Caco-2 (cell line): ENCODE measurements at regions not wholly inside any gene's neighbourhood (a gene's known extent, or its start where the extent isn't known, plus 50 kb on each side); places are given as distances from the start of the nearest gene placed in this dataset.

Source experiments
- BruUV-seq: library from RNA; stranded (reverse); fragments of 400-500 nt; replicated peaks from 2 replicates; lab custom pipeline; 2021; lab: Mats Ljungman, UMichigan
- CTCF ChIA-PET: fragments of 300-600 bp; sonication (Branson Sonifier 250); formaldehyde crosslinking; loops from one replicate; lab custom pipeline; 2022; ENCODE audit warnings: antibody characterized with exemption; lab: Charles Lee
- POLR2A ChIA-PET: fragments of 300-600 bp; sonication (Branson Sonifier 250); formaldehyde crosslinking; loops from one replicate; lab custom pipeline; 2022; ENCODE audit warnings: antibody characterized with exemption; lab: Charles Lee
- DNase-seq, 2 experiments: peaks; one replicate each; pipeline versions ENCODE4 v3.0.0 to v3.0.0-alpha.2; 2020 to 2022
- H3K27me3 ChIP-seq: replicated peaks from 2 replicates; pipeline ENCODE4 v1.6.0; 2011; ENCODE audit warnings: low read length; ENCODE audit not compliant: control insufficient read depth, insufficient read depth
- H3K36me3 ChIP-seq: 2 replicates; pipeline ENCODE4 v1.5.1; 2011; ENCODE audit warnings: low read length; ENCODE audit not compliant: control insufficient read depth, insufficient read depth
- H3K4me1 ChIP-seq: fragments of 250-450 bp; sonication (Bioruptor Pico); 2 replicates; pipeline ENCODE4 v1.5.1; 2020; ENCODE audit warnings: mild to moderate bottlenecking
- H3K4me3 ChIP-seq: 2 replicates; pipeline ENCODE4 v1.5.1; 2011; ENCODE audit warnings: low read depth, mild to moderate bottlenecking, control low read depth, low read length
- H3K9me3 ChIP-seq: fragments of 250-450 bp; sonication (Bioruptor Pico); 2 replicates; pipeline ENCODE4 v1.5.1; 2020; ENCODE audit warnings: mild to moderate bottlenecking, moderate library complexity
- H3K27ac Mint-ChIP-seq: one replicate; pipeline ENCODE4 v1.8.0; 2022; ENCODE audit warnings: mixed read lengths; ENCODE audit not compliant: unreplicated experiment
- H3K27me3 Mint-ChIP-seq: one replicate; pipeline ENCODE4 v1.8.0; 2022; ENCODE audit warnings: mixed read lengths; ENCODE audit not compliant: insufficient read depth, unreplicated experiment
- H3K36me3 Mint-ChIP-seq: one replicate; pipeline ENCODE4 v1.8.0; 2022; ENCODE audit warnings: mild to moderate bottlenecking, mixed read lengths; ENCODE audit not compliant: insufficient read depth, unreplicated experiment
- H3K4me1 Mint-ChIP-seq: one replicate; pipeline ENCODE4 v1.8.0; 2022; ENCODE audit warnings: low read depth, mixed read lengths; ENCODE audit not compliant: unreplicated experiment
- H3K4me3 Mint-ChIP-seq: one replicate; pipeline ENCODE4 v1.8.0; 2022; ENCODE audit warnings: mild to moderate bottlenecking, moderate library complexity, mixed read lengths; ENCODE audit not compliant: unreplicated experiment
- H3K9me3 Mint-ChIP-seq: one replicate; pipeline ENCODE4 v1.8.0; 2022; ENCODE audit warnings: mixed read lengths; ENCODE audit not compliant: unreplicated experiment
- intact Hi-C: fragments of 100-400 bp; cut with micrococcal nuclease; formaldehyde crosslinking; loops from one replicate; pipeline ENCODE4 v1.10.0; 2022; ENCODE audit not compliant: unreplicated experiment
- TF ChIP-seq, protein P1 (sequence below), 2 experiments: fragments of 200-600 bp in 1 of 2; IDR thresholded peaks; 1 replicate in 1 of 2; 2 replicates in 1 of 2; pipeline versions ENCODE4 v1.5.1 to v1.8.0; 2011 to 2022; ENCODE audit warnings: antibody characterized with exemption in 1 of 2, control low read depth in 1 of 2, inconsistent platforms in 1 of 2, low read depth in 1 of 2, low read length in 1 of 2, mild to moderate bottlenecking in 1 of 2, moderate library complexity in 1 of 2; ENCODE audit not compliant: insufficient read depth in 1 of 2, severe bottlenecking in 1 of 2, unreplicated experiment in 1 of 2

DNA sequence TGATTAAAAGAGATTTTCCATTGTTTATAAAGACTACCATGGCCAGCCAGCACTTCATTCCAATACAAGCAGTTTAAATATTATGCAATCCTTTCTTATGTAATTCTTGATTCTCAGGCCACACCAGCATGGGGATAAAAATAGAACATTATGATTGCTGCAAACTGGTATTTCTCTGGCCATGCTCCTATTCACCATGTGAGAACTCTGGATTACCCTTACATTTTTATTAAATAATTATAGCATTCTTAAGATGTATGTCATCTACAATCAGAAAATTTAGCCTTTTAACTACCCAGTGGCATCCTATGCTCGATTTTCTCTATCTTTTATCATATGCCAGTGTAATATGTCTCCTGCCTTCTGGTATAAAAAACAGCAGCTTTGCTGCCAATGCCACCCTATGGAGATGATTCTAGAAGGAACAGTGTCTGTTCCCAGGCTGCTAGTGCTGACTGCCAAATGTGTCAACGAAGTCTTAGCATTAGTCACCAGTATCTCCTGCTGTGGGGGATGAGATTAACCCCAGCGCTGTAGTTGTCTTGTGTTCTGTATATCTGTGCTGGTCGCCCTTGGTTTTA is 501.4 kb downstream of the BCKDHB start:
- intact Hi-C loops: loop anchor here (5.0 kb wide), 1 partner anchor 1144 kb away; the partner anchor contains the start of gene TENT5A
- H3K27ac Mint-ChIP-seq: no peak overlapping the region

DNA sequence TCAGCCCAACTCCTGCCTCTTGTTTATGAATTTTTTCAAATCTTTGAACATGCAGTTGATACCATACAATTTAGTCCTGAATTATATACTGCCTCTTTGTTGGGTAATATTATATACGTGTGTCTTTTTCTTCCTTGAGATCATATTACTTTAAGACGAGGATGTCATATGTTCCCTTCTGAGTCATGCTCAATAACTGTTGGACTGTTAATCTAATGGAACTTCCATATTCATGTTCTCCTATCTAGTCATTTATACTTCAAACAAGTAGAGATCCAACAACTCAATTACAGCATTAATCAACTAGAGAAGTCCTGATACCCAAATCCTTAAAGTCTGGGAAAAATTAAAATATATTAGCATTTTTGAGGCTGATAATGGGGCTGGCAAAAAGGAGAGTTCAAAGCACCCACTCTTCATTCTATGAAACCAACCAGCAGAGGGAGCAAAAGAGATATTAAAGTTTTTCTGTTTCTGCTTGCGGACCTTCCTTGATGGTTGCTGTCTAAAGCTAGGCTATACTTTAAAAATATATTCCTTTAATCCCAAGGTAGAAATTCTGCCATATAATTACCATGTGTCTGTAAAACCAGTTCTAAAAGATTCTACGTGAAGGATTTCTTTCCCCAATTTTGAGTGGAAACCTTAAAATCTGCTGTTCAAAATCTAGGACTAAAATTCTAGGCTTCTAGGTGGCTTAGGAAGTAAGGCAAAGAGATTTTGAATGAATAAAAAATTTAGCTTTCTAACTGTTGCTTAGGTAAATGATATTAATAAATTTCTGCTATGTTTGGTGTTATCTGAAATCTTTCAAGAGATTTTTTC is 498.9 kb downstream of the BCKDHB start:
- Mint-ChIP-seq H3K4me3 (no peak overlapping the region), H3K27me3 (peaks cover 13% of the 10 kb centered on the region), H3K9me3 (no peaks in the 10 kb centered on the region), H3K4me1 (no peaks in the 10 kb centered on the region), H3K27ac (no peak overlapping the region), H3K36me3 (no peaks in the 10 kb centered on the region)
- ChIA-PET CTCF (interaction anchor here (0.8 kb wide), 1 partner anchor 391 kb away, joined by 4 read pairs; no protein-coding TSS in a partner anchor), POLR2A (no interaction called here)
- peak in 1 of 2 experiments; percentile 39 for DNase-seq
- Histone ChIP-seq H3K9me3 (no peaks in the 10 kb centered on the region), H3K4me1 (no peaks in the 10 kb centered on the region), H3K36me3 (no peaks in the 10 kb centered on the region), H3K27me3 (no peaks in the 10 kb centered on the region), H3K4me3 (no peak overlapping the region)
- no TSS peak for BruUV-seq
- TF ChIP-seq, protein P1, sequence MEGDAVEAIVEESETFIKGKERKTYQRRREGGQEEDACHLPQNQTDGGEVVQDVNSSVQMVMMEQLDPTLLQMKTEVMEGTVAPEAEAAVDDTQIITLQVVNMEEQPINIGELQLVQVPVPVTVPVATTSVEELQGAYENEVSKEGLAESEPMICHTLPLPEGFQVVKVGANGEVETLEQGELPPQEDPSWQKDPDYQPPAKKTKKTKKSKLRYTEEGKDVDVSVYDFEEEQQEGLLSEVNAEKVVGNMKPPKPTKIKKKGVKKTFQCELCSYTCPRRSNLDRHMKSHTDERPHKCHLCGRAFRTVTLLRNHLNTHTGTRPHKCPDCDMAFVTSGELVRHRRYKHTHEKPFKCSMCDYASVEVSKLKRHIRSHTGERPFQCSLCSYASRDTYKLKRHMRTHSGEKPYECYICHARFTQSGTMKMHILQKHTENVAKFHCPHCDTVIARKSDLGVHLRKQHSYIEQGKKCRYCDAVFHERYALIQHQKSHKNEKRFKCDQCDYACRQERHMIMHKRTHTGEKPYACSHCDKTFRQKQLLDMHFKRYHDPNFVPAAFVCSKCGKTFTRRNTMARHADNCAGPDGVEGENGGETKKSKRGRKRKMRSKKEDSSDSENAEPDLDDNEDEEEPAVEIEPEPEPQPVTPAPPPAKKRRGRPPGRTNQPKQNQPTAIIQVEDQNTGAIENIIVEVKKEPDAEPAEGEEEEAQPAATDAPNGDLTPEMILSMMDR (IDR thresholded peaks at IDR 0.05; ENCODE audit: insufficient read depth in 1 of 2, low read depth in 1 of 2, low read length in 1 of 2, severe bottlenecking in 1 of 2, unreplicated experiment in 1 of 2): peak; percentile 59 to 64
- intact Hi-C loops: loop anchor here (1.0 to 5.0 kb wide), 4 partner anchors 267 to 1147 kb away; partner anchors contain the start of gene TENT5A

More for the DNA sequence above, 501.4 kb downstream of the BCKDHB start:
- Mint-ChIP-seq H3K27me3 (peaks cover 10% of the 10 kb centered on the region), H3K9me3 (peaks cover under 1% of the 10 kb centered on the region), H3K4me1 (no peaks in the 10 kb centered on the region), H3K4me3 (no peak overlapping the region), H3K36me3 (no peaks in the 10 kb centered on the region)
- no peaks in the 10 kb centered on the region for H3K27me3 ChIP-seq
- no peaks in the 10 kb centered on the region for H3K9me3 ChIP-seq
- H3K4me3 ChIP-seq: no peak overlapping the region
- no peaks in the 10 kb centered on the region for H3K36me3 ChIP-seq
- POLR2A ChIA-PET: no interaction called here
- TF ChIP-seq, protein P1 (IDR thresholded peaks at IDR 0.05; ENCODE audit: insufficient read depth in 1 of 2, low read depth in 1 of 2, low read length in 1 of 2, severe bottlenecking in 1 of 2, unreplicated experiment in 1 of 2): no peak
- CTCF ChIA-PET: no interaction called here
- no peak for DNase-seq
- H3K4me1 ChIP-seq: no peaks in the 10 kb centered on the region
- BruUV-seq: no TSS peak

DNA sequence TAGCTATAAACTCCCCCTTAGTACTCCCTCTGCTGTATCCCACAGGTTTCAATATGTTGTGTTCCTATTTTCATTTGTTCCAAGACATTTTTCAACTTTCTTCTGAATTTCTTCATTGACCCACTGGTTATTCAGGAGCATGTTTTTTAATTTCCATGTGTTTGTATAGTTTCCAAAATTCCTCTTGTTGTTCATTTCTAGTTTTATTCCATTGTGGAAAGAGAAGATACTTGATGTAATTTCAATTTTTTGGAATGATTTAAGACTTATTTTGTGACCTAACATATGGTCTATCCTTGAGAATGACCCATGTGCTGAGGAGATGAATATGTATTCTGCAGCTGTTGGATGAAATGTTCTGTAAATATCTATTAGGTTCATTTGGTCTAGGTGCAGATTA is 497.2 kb downstream of the BCKDHB start:
- no peaks in the 10 kb centered on the region for H3K9me3 ChIP-seq
- H3K4me1 Mint-ChIP-seq: no peaks in the 10 kb centered on the region
- POLR2A ChIA-PET: no interaction called here
- H3K36me3 ChIP-seq: no peaks in the 10 kb centered on the region
- H3K27me3 Mint-ChIP-seq: peaks cover 13% of the 10 kb centered on the region
- H3K4me1 ChIP-seq: no peaks in the 10 kb centered on the region
- H3K36me3 Mint-ChIP-seq: no peaks in the 10 kb centered on the region
- intact Hi-C loops: loop anchor here (2.0 kb wide), 1 partner anchor 389 kb away; no protein-coding TSS in a partner anchor
- no peaks in the 10 kb centered on the region for H3K27me3 ChIP-seq
- no peaks in the 10 kb centered on the region for H3K9me3 Mint-ChIP-seq
- H3K4me3 ChIP-seq: no peak overlapping the region
- no peak overlapping the region for H3K27ac Mint-ChIP-seq
- TF ChIP-seq, protein P1 (IDR thresholded peaks at IDR 0.05; ENCODE audit: insufficient read depth in 1 of 2, low read depth in 1 of 2, low read length in 1 of 2, severe bottlenecking in 1 of 2, unreplicated experiment in 1 of 2): no peak
- no peak for DNase-seq
- H3K4me3 Mint-ChIP-seq: no peak overlapping the region
- no TSS peak for BruUV-seq
- CTCF ChIA-PET: no interaction called here
